HCEC 1CT (cell line): ENCODE measurements at regions not wholly inside any gene's neighbourhood (a gene's known extent, or its start where the extent isn't known, plus 50 kb on each side); places are given as distances from the start of the nearest gene placed in this dataset.

Experiments used
- DNase-seq: peaks from one replicate; pipeline ENCODE4 v3.0.0-alpha.2; 2017

DNA sequence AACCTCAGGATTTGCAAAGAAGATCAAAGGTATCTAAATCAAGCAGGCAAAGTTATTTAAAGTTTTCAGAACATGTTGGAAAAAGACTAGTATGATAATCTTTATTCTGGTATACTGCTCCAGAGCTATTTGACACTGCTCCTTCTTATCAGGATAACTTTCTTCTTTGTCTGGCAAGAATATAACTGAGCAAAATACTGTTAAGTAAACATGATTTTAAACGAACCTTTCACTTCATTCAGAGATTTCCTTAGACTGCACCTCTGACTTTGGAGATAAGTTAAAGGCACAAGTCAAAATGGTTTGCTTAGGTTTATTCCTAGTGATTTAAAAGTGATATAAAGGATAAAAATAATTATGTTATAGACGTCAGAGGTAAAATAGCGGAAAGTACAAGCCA is 103.9 kb upstream of the CCDC190 start:
- no peak for DNase-seq

DNA sequence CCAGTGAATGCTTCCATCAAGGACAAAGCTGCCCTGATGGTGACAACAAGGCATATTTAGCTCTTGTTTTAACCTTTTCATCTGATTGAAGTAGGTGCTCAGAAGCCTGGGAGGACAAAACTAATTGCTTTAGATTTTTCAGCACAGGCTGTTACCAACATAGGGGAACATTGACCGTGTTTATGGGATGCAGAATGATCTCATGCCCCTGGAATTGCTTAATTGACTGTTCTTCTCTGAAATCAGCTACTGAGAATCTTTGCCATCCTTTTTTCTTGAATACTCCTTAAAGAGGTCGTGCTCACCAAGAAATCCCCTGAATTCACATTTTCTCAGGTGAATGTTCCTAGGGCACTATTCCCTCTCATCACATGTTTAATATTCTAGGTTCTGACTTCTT is 95.9 kb upstream of the CCDC190 start:
- peak; percentile 55 for DNase-seq

DNA sequence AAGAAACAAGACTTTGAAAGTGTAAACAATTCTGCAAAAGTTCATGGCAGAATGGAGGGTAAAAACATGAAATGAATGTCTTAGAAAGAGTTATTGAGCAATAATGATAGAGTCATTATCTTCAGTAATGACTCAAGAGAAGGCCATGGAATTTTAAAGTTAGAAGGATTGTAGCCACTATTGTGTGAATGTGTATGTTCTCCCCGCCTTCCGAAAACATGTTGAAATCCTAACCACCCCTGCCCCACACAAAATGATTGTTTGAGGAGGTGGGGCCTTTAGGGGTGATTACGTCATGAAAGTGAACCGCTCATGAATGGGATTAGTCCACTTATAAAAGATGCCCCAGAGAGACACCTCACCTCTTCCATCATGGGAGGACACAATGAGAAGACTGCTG is 93.8 kb upstream of the CCDC190 start:
- DNase-seq, result peak; percentile 69

DNA sequence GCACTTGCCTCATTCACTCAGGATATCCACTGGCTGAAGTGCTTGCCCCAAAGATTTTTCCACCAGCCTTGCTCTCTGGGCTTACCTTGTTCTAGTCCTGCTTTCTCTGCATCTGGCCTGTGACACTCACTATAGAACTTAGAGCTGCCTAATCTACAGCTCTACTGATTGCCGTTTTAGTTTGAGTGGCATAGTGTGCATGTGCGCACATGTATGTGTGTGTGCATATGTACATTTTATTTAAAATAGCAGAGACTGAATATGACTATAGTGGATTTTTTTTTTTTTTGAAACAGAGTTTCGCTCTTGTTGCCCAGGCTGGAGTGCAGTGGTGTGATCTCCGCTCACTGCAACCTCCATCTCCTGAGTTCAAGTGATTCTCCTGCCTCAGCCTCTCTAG is 92.0 kb upstream of the CCDC190 start:
- DNase-seq, result no peak

DNA sequence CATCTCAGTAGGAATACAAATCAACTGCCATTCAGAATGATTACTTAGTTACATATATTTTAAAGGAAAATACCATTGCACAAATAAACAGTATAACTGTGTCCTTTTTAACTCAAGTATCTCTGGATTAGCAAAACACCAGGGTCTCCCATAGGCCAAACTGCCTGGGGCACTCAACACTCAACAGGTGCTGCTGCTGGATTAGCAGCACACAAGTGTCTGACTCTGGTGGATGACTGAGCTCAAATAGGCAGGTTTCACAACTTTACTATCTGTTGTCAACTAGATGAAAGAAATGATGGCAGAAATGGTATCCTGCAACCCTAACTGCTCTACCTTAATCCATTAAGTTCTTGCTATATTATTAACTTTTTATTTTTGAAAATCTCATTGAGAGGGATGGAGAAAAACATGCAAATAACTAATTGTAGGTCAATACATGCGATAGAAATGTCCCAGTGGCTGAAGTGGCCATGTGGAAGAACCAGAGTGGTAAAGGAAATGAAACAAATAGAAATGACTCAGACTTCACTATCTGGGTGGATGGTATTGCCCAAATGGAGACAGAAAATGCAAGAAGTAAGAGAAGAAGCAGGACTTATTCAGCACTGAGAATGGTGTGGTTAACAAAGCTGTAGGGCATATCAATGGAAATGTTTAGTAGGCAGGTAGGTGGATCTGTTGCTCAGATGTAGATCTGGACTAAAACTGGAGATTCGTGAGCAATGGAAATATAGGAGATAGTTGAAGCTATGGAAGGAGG is 90.8 kb upstream of the CCDC190 start:
- no peak for DNase-seq

DNA sequence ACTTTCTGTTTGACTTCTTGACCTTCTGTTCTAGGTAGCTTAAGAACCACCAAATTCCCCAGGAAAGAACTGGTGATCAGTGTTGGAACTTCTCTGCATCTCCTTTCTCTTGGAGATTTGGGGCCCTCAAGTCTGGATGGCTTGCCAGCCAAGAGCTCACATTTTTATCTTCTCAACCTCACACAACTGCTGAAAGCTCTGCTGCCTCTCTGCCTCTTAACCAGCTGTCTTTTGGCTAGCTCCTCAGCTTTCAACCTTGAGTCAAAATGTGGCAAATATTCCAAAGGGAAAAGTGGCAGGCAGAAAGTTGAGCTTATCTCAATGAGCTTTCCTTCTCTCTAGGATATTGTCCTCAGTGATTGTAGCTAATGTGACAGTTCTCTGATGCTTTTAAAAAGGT is 89.2 kb upstream of the CCDC190 start:
- DNase-seq, result no peak

DNA sequence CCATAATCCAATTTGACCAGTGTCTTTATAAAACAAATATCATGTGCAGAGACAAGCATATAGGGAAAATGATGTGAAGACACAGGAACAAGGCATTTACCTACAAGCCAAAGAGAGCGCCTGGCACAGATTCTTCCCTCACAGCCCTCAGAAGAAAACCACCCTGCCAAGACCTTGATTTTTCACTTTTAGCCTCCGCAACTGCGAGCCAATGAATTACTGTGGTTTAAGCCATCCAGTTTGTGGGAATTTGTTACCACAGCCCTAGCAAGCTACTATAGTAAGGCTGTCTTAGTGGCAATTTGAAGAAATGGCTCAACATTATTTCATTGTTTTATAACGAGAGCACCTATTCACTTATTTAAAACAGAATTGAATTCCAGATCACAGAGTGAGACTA is 85.7 kb upstream of the CCDC190 start:
- DNase-seq, result no peak

DNA sequence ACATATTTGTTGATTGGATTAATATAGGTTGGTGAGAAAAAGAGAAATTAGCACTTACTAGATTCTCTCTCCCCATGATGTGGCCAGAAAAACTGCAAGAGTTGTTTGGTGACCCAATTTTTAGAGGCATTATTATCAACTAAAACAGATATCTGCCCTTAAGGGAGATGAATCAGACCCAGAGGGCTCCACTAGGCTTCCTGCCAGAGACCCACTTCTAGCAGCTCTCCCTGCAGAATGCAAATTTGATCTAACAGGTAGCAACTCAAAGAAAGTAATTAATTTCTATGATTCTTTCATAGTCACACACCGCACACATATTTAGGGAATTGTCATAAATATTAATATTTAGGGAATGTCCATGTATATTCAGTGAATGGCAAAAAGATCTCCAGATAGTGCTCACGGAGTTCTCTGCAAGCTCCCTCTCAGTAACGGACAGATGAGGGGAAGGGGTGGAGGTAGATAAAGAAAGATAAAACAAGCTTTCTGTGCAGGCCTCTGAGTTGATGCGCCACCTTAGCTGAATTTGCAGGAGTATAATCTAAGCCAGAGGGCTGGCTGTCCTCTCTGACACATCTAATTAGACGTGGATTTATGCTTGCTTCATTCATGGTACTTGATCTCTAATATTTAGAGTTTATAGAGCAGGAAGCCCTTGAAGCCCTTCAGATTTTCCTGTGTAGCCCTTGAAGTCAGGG is 84.1 kb upstream of the CCDC190 start:
- no peak for DNase-seq

DNA sequence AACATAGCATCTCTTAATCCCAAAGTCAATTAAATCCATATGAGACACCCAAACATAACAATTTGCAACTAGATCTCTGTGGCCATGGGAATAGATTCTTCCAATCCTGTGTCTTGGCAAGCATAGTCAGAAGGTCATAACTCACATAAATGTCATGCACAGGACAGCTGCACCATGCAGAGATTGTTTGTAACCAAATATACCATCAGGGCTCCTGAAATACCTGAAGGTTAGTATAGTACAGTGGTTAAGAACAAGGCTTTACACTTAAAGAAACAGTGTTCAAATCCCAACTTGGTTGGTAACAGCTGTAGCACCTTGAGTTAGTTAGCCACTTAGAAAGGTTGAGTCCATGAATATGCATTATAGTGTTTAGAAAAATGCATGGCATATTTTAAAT is 82.6 kb upstream of the CCDC190 start:
- peak; percentile 20 for DNase-seq

DNA sequence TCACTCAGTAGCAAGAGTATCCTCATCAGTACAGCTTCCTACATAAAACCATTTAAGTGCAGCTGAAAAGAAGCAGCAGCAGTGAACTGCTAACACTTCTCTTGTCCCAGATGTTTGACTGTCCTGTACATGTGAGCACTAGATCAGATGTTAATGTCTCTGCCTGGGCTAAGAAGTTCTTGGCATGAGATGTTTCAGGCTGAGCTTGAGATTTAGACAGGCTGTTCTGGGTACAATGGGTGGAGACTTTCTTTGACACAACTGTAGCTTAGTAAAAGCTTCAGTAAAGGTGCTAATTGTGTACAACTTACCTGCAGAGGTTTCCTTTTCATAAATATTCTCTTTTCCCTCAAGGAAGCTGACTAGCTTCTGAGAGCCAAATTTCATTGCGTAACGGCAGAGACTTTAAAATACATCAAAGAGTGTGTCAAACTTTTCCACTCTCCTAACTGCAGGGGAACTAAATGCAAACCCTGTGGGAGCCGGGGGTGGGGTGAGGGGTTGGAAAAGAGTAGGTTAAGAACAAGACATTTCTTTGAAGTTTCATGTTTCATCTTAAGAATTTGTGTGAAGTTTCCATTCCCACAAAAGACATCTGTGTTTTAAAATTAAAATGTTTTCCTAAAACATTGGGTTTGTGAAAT is 82.1 kb upstream of the CCDC190 start:
- no peak for DNase-seq

DNA sequence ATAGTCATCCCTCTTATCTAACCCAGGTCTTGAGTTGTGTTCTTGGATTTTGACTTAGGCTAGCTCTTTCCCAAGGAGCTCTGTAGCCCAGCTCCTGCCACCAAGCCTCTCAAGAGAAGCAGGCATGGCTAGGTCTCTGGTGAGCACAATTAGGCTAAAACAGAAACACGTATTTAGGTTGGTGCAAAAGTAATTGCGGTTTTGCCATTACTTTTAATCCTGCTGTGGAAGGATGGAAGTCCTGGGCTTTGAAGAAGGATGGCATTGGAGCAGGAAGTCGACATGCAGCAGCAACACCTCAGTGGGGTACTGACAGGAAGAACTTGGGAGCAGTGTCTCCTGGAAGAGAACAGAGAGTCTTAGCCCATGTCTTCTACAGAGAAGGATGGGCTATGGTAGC is 80.0 kb upstream of the CCDC190 start:
- DNase-seq, result no peak

DNA sequence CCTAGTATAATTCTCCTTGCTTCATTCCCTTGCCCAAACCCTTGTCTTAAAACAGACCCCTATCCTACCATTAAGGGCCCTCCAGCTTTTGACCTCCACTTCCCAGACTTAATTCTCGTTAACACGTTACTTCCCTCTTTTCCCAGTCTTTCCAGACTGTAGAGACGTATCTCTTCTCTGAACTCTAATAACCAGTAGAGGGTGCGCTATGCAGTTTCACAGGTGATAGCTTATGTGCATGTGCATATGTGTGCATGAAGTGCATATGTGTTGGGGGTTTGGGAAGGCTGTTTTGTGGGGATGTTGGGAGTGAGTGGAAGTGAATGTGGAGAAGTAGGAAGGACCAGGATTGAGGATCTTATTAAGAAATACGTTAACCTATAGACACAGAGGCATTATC is 78.1 kb upstream of the CCDC190 start:
- peak; percentile 25 for DNase-seq

DNA sequence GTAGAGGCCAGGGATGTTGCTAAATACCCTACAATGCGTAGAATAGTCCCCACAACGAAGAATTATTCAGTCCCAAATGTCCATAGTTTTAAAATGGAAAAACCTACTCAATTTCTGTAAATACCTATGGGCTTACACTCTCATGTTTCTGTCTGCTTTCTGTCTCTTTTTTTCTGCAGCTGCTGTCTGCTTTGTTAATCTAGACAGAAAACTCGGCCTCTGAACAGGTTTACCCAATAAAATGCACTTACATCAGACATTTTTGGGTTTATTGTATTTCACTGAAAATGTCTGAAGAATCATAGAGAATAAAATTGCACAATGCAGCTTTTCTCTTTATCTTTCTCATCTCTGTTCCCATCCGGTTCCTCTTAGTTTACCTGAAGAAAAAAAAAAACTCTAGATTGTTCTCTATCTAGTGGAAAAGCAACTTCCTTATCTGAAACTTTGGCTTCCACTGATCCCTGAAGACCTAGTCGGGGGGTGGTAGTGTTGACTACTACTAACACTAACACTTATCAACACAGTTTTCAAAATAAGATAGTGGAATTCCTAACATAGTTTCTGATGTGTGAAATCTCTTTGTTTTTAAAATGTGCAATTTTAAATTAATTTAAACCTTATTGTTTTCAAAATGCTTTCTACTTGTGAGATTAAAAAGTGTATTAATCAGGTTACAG is 76.9 kb upstream of the CCDC190 start:
- DNase-seq, result no peak

DNA sequence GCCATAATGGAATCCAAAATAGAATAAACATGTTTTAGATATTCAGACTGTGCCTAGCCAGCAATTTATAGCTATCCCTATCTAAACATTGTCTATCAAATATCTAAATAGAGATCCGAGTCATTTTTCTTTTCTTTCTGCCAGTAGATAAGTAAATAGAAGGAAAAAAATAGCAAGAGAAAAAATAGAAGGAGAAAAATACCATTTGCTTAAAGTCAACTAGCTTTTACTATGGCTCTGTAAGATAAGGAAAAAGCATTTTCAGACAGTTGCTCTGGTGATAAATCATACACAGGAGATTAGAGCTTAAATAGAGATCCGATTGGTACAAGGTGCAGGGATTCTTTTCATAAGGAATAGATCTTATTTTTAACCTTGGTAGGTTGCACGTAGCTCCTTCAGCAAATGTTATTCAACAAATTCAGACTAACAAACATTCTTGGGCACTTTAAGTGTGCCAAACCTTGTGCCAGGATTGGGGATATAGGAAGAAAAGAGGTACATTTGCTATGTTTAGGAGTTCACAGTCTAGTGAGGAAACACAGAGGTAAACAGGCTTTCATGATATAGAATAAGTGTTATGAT is 70.1 kb upstream of the CCDC190 start:
- no peak for DNase-seq

DNA sequence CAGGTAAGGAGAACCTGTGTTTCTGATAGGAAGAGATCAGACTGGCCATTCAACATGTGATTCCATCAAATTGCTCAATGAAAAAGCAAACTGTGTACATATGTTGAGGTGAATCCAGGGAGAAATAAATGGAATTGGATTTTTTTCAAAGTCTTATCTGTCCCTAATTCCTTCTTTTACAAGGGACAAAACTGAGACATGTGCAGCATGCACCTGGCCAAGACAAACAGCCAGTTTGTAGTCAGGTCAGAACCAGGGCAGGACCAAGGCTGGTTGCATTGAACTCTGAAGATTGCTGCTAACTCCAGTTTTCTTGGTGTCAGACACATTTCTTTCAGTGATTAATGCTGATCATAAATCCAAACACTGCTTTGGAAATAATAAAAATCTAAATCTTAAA is 69.6 kb upstream of the CCDC190 start:
- no peak for DNase-seq

DNA sequence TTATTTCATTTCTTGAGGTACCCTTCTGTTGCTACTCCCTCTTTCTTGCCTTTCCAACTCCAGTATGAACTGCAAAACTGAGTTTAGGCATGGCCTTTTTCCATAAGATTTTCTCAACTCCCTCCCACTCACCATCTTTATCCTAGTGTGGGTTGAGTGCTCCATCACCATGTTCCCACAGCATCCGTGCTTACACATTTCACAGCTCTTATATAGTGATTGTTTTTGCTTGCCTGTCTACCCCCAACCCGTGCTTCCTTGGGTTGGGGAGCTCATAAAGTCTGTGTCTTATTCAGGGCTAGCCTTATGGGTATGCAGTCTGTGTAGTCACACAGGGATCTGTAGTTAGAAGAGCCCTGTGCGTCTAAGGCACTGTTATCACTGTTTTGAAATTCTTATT is 68.2 kb upstream of the CCDC190 start:
- DNase-seq, result no peak

DNA sequence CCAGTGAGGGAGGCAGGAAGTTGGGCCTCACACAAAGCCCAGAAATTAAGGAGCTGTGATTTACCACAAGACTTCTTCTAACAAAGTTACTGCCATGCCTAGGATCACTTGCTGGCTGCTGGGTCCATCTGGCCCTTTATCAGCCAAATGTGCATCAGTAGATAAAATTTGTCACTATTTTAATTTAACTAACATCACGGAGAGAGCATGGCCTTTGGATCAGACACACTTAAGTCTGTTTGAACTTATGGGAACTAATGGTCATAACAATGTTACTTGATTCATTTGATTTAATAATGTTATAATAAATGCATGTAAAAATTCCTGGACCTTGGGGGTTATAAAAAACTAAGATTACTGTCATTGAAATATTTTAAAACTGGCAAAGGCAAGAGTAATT is 67.2 kb upstream of the CCDC190 start:
- no peak for DNase-seq

DNA sequence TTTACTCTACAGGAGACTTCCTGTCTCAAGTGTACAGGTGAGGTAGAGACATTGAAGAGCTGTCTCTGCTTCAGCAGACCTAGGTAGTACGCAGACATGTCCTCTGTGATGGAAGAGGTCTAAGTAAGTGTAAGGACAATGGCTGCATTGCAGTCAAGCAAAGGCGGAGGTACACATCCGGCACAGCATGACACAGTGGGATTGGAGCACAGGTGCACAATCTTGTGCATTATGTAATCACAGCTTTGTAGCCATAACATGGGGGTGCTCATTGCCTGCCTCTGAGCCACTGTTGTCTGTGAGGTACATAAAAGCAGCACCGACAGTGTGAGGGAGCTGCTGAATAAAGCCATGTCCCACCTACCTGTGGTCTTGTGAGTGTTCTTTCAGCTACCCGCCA is 66.4 kb upstream of the CCDC190 start:
- no peak for DNase-seq

DNA sequence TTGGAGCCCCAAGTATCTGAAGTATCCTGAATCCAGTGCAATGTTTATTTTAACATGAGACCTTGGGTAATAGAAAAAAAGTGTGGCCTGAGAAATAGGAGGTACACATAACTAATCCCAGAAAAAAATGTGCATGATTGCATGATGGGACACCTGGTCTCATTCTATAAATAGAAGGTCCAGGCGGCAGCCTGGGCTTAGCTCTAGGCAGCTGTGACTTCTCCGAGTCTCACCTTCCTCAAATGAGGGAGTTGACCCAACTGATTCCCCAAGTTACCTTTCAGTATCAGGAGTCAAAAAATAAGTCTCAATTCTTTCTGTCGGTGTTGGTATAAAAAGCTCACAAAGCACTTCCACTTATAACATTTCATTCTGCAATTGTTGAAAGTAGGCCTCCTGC is 65.9 kb upstream of the CCDC190 start:
- no peak for DNase-seq

DNA sequence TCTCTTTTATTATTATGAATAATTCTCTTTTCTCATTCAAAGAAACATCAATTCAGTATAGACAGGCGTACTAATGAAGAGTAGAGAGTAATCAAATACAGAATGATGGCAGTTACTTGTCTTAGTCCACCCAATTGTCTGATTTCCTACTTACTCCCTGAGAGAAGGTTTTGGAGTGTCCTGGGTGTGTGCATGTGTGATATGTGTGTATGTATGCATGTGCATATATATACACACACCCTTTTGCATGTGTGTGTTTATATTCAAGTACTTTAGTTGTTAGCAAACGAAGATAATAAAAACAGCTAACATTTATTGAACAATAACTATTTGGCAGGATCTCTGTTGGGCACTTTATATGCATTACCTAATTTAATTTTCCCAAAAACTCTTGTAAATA is 63.2 kb upstream of the CCDC190 start:
- no peak for DNase-seq

DNA sequence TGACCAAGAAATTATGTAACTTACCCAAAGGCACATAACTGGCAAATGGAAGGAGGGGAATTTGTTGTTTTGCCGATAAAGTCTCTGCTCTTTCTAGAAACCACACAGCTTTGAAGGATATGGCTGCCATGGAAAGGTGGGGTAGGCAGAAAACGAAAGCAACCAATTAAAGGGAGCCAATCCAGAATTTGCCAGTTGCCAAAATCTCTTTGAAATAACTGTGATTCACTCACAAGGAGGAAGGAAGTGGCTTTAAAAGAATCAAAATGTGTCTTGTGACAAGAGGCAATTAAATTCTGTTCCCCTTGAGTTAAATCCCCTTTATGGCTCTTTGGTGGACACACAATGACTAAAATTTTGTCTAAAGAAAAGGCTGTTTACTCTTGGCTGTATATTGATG is 61.2 kb upstream of the CCDC190 start:
- DNase-seq, result no peak

DNA sequence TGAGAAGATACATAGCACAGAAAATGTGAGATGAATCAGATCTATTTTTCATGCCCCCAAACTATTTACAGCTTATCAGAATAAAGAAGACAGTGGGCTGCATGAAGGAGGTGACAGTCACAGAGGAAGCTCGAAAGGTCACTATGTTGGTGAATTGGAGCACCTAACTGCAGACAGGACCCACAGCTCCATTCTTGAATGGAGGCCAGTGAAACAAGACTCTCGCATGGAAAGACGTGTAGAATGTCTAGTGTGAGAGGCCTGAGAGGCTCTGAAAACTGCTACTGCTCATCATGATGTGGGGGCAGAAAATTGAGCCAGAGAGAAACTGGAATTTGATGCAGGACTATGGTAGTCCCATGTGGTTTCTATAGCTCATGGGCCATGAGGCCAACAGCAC is 60.3 kb upstream of the CCDC190 start:
- DNase-seq, result no peak

DNA sequence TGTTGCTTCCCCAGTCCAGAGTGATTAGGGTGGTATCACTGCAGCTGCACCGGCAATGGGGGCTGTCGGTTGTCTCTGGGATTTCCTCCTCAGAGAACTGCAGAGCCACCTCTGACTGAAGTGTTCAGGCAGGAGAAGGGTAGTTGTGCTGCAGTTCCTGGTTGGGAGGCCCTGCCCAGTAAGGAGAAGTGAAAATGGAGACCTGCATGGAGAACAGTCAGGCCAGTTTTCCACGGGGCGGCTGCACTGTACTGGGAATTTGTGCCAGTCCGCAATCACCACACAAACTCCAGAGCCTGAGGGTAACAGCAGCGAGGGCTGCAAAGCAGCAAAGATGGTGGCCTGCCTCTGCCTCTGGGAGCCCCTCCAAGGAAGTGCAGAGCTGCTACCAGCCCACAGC is 58.1 kb upstream of the CCDC190 start:
- DNase-seq, result no peak
